UCSD-AML1 (cell line): ENCODE measurements at regions not wholly inside any gene's neighbourhood (a gene's known extent, or its start where the extent isn't known, plus 50 kb on each side); places are given as distances from the start of the nearest gene placed in this dataset.

Experiments
- DNase-seq: peaks from one replicate; lab custom pipeline; 2025; ENCODE audit not compliant: unreplicated experiment; lab: John Stamatoyannopoulos, UW

GRCh38 chr22:48743601-48744282 lies 1083.9 kb downstream of the BRD1 start:
- DNase-seq = no peak

GRCh38 chr22:48742556-48743343 lies 1084.9 kb downstream of the BRD1 start:
- DNase-seq = no peak

DNA sequence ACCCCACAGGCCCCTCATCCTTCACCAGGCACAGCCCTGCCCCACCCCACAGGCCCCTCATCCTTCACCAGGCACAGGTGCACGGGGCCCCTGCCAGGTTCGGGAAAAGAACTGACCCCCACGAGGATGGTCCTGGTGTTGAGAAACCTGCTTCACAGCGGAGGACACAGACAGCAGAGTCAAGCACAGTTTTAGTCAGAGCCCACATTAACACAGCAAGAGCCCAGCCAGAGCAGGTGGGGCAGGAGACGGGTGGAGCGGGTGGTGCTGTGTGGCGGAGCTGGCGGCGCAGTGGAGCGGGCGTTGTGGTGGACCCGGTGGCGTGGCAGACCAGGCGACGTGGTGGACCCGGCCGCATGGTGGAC lies 1085.5 kb downstream of the BRD1 start:
- no peak for DNase-seq

- no peak for DNase-seq
Measured at GRCh38 chr22:48741540-48741939, 1086.1 kb downstream of the BRD1 start.

DNA sequence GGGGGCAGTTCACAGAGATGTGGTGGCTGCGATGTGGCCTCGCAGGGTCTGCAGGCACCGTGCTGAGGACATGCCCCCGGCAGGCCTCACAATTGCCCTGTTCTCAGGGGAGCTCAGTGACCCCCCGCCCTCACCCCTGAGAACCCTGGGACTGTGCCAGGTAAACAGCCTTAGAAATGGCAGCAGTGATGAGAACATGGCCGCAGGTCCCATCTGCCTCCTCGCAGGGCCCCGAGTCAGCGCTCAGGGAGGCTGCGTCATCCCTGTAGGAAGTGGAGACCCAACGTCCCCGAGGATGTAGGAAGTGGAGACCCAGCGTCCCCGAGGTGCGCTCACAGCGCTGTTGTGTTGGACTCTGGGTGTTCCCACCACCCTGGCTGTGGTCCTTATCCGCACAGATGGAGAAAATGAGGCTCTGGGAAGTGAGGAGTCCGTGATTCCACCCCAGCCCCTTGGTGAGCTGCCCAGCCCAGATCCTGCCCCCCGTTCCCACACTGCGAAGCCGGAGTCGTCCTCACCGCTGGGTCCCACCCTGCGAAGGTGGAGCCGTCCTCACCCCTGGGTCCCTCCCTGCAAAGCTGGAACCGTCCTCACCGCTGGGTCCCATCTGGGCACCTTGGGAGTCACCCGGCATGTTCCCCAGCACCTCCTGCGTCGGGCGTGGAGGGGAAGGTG lies 1086.8 kb downstream of the BRD1 start:
- no peak for DNase-seq

- no peak for DNase-seq
Measured at GRCh38 chr22:48740086-48740730, 1087.5 kb downstream of the BRD1 start.

DNA sequence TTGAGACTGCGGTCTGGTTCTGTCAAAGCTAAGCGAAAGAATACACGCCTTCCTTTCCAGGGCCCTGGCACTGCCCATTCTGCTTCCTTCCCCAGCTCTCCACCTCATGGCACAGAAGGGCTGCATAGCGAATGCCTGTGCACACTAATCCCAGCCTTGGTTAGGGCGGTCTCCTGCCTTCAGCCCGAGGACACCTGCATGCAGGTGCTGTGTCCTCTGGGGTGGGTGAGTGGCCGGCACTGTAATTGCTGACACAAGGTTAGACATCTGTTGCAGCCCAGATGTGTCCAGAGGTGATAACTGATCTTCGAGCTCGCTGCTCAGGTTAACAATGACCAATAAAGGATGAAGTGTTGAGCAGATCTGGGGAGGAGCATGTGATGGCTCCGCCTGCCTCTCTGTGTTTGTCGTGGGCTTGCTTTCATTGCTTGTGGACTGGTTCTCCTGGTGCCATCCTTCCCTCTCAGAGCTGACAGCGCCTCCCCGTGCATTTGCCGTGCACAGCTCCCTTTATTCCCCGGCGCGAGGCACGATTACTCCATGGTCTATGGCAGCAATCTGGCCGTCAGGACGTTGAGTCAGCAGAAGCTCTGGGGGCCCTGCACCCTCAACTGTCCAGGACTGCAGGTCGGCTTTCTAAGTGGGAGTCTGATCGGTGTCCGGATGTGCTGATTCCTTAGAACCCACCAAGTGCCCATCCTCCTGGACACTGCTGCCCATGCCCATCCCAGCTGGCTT lies 1088.2 kb downstream of the BRD1 start:
- DNase-seq = no peak

- DNase-seq = no peak
Measured at GRCh38 chr22:48738204-48738980, 1089.3 kb downstream of the BRD1 start.

GRCh38 chr22:48737461-48738203 lies 1090.0 kb downstream of the BRD1 start:
- DNase-seq = no peak

DNA sequence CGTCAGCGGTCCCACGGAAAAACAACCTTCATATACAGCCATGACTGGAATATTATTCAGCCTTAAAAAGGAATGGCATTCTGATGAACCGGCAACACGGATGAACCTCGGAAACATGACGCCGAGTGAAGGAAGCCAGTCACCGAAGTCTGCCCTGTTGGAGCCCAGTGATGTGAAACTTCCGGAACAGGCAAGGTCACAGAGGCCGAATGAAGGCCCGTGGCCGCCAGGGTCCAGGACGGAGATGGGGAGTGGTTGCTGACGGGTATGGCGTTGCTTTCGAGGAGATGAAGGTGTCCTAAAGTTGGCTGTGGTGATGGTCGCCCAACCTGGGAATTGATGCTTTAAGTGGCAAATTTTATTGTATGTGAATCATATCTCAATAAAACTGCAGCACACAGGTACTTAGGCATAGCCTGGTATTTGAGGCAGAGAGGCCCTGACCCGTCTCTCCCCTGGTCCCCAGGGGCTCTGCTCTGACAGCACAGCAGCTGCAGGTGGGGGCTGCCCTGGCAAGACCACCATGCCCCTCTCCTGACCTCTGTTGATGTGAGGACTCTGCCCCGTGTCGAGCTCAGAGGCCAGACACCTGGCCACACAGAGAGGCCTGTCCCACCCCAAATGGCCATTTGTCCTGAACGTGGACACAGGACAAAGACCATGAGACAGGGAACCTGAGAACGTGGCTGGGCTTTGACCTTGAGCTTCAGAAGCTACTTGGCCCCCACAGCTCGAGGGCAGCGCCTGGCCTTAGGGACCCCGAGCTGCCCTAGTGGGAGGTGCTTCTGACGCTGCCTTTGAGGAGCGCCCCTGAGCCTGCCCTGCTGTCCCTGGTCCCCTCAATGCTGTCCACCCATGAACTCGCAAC lies 1090.8 kb downstream of the BRD1 start:
- DNase-seq = no peak

- no peak for DNase-seq
Measured at GRCh38 chr22:48734961-48735360, 1092.7 kb downstream of the BRD1 start.

GRCh38 chr22:48734359-48734758 lies 1093.3 kb downstream of the BRD1 start:
- no peak for DNase-seq

DNA sequence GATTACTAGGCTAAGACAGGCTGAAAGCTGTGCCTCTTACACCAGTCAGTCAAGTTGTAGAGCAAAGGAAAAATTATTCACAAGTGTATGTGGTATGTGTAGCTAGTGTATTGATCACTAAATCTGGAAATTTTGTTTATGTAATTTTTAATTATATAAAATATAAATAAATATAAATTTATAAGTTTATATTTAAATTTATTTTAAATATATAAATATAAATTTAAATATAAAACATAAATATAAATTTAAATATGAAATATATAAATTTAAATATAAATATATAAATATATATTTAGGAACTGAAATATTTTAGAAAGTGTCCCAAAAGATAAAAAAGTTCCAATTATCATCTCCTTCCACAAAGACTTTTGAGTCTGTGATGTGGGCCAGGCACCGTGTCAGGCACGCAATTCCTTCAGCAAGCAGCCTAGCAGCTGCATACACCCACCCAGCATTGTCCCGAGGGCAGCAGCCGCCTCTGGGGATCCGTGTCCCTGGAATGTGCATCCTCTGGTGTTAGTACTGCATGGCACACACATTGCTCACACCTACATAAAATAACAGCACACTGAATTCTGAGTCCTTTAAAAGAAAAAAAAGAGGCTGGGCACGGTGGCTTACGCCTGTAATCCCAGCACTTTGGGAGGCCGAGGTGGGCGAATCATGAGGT lies 1098.0 kb downstream of the BRD1 start:
- no peak for DNase-seq

DNA sequence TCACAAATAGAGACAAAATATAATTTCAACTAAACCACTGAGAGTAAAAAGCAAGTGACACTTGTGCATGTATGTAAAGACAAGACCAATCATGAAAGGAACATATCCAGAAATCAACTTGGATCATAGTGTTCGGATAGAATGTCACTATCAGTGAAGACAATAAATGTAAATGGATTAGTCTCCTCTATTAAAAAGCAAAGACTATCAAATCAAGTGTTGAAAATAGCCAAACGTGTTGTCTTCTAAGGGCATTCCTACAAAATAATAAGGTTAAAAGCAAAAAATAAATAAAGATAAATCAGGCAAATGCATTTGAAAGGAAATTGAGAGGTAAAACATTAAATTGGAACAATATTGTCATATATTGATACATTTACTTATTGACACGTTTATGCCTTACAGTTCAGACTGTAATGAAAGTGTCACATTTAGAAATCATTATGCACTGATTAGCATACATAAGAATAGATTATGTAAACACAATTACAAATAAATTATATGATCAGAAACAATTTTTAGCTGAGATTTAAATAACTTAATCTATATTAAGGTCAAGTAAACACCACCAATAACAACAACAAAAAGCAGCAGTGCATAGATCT lies 1100.1 kb downstream of the BRD1 start:
- no peak for DNase-seq

DNA sequence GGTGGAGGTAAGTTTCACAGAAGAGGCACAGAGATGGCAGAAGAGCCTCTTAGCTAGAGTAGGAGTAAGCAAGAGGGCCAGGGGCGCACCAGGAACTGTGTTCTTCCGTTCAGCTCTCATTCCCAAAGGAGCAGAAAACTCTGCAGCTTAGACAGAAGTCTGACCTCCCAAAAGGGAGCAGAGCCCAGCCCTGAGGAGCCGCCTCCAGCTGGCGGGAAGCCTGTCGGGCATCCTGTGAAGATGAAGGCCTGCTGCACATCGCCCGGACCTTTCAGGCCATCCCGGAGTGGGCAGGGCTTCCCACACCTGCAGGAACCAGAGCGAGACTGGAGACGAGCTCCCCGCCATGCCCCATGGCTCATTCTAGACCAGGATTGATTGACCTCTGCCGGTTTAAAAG lies 1102.8 kb downstream of the BRD1 start:
- DNase-seq = no peak

DNA sequence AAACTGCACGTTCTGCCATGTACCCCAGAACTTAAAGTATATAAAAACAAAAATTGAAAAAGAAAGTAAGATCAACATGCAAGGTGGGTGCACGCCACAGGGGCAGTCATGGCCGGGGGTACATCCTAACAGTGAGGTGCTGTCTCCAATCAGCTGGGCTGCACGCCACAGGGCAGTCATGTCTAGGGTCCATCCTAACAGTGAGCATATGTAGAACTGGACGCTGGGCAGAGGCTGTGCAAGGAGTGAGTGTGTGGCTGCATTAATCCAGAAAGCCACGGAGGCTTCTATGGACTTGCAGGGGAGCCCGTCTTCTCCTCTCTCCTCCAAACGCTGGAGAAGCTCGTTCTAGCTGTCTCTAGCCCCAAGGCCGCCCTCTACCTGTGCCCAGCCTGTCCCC lies 1105.0 kb downstream of the BRD1 start:
- DNase-seq = no peak

DNA sequence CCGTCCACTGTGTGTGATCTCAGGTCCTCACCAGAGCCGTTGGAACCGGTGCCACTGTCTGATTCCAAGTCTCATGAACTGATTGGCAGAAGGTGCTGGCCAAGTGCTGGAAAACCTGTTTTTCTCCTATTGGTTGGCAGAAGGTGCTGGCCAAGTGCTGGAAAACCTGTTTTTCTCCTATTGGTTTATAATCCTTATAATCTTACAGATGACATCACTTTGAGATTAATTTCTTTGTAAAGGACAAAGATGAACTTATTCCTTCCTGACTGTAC lies 1106.3 kb downstream of the BRD1 start:
- DNase-seq = no peak
